ENCODE measurements at regions not wholly inside any gene's neighbourhood (a gene's known extent, or its start where the extent isn't known, plus 50 kb on each side); places are given as distances from the start of the nearest gene placed in this dataset.
"Not testable (repeated sequence)": the region's sequence is repeated elsewhere in the genome, so short reads cannot be mapped to it uniquely, and the experiment has no call there.

GRCh38 chr3:106514431-106514830 is 645.6 kb upstream of the CBLB start:
- no peak for TF ChIP-seq CTCF (IDR thresholded peaks at IDR 0.05; ENCODE audit: borderline replicate concordance, insufficient read depth, low read depth, low read length)
- no peak overlapping the region for H3K4me3 ChIP-seq (ENCODE audit: low read depth, low read length)

- H3K4me3 ChIP-seq (ENCODE audit: low read depth, low read length) = no peak overlapping the region
- TF ChIP-seq CTCF (IDR thresholded peaks at IDR 0.05; ENCODE audit: borderline replicate concordance, insufficient read depth, low read depth, low read length) = no peak
These were observed 649.7 kb upstream of the CBLB start for GRCh38 chr3:106518516-106518915.

GRCh38 chr3:106522397-106522796 is 653.6 kb upstream of the CBLB start:
- H3K4me3 ChIP-seq (ENCODE audit: low read depth, low read length) = no peak overlapping the region
- TF ChIP-seq CTCF (IDR thresholded peaks at IDR 0.05; ENCODE audit: borderline replicate concordance, insufficient read depth, low read depth, low read length) = no peak

GRCh38 chr3:106528932-106529331 is 660.1 kb upstream of the CBLB start:
- no peak for TF ChIP-seq CTCF (IDR thresholded peaks at IDR 0.05; ENCODE audit: borderline replicate concordance, insufficient read depth, low read depth, low read length)
- no peak overlapping the region for H3K4me3 ChIP-seq (ENCODE audit: low read depth, low read length)

GRCh38 chr3:106529738-106530137 is 660.9 kb upstream of the CBLB start:
- TF ChIP-seq CTCF (IDR thresholded peaks at IDR 0.05; ENCODE audit: borderline replicate concordance, insufficient read depth, low read depth, low read length) = no peak
- no peak overlapping the region for H3K4me3 ChIP-seq (ENCODE audit: low read depth, low read length)

GRCh38 chr3:106530367-106530766 is 661.6 kb upstream of the CBLB start:
- TF ChIP-seq CTCF (IDR thresholded peaks at IDR 0.05; ENCODE audit: borderline replicate concordance, insufficient read depth, low read depth, low read length) = no peak
- no peak overlapping the region for H3K4me3 ChIP-seq (ENCODE audit: low read depth, low read length)

- not testable (repeated sequence) for H3K4me3 ChIP-seq (ENCODE audit: low read depth, low read length)
These were observed 663.0 kb upstream of the CBLB start for GRCh38 chr3:106531771-106532329.
